Upper lobe of left lung (tissue), 4 donors: ENCODE measurements at regions not wholly inside any gene's neighbourhood (a gene's known extent, or its start where the extent isn't known, plus 50 kb on each side); places are given as distances from the start of the nearest gene placed in this dataset.

ENCODE experiments used
- CTCF ChIP-seq, 6 experiments: fragments of 450-650 bp in 4 of 6; fragments of 200-600 bp in 2 of 6; sonication (generic) in 2 of 6; IDR thresholded peaks; one replicate each; pipeline ENCODE4 v1.5.1; 2016 to 2019; ENCODE audit warnings: antibody characterized with exemption in 6 of 6
- POLR2A ChIP-seq, 4 donors: fragments of 450-650 bp; IDR thresholded peaks; one replicate each; pipeline ENCODE4 v1.5.1; 2016 to 2017; ENCODE audit warnings: antibody characterized with exemption in 4 of 4, mild to moderate bottlenecking in 2 of 4
- POLR2AphosphoS5 ChIP-seq, 2 donors: sonication (generic); formaldehyde crosslinking; IDR thresholded peaks; one replicate each; pipeline ENCODE4 v1.5.1; 2017; ENCODE audit warnings: antibody characterized with exemption in 2 of 2

- no peak for TF ChIP-seq CTCF (IDR thresholded peaks at IDR 0.05)
- TF ChIP-seq POLR2AphosphoS5 (IDR thresholded peaks at IDR 0.05), result no peak
- no peak for TF ChIP-seq POLR2A (IDR thresholded peaks at IDR 0.05)
These were observed 289.1 kb downstream of the ETS1 start for GRCh38 chr11:128298271-128298670.
